Common myeloid progenitor, CD34-positive (primary cell): ENCODE measurements at regions not wholly inside any gene's neighbourhood (a gene's known extent, or its start where the extent isn't known, plus 50 kb on each side); places are given as distances from the start of the nearest gene placed in this dataset.
A peak's percentile ranks its signal among the peaks of the same experiment; 100 is the strongest.

Experiments
- CTCF ChIA-PET: fragments of 350-600 bp; sonication (Branson Sonifier 250); formaldehyde crosslinking; loops from one replicate; lab custom pipeline; 2021; ENCODE audit warnings: antibody characterized with exemption; lab: Charles Lee
- POLR2A ChIA-PET: fragments of 350-600 bp; sonication (Branson Sonifier 250); formaldehyde crosslinking; loops from one replicate; lab custom pipeline; 2021; ENCODE audit warnings: antibody characterized with exemption; lab: Charles Lee
- DNase-seq, 3 donors: peaks; one replicate each; pipeline versions ENCODE4 v3.0.0 to v3.0.0-alpha.2; 2013
- H3K27ac ChIP-seq, 2 experiments: 1 replicate in 1 of 2; 2 replicates in 1 of 2; pipeline ENCODE4 v1.7.0; 2013; ENCODE audit warnings: inconsistent platforms in 2 of 2, low read length in 2 of 2, mild to moderate bottlenecking in 2 of 2, low read depth in 1 of 2, moderate library complexity in 1 of 2; ENCODE audit not compliant: severe bottlenecking in 2 of 2, insufficient read depth in 1 of 2, poor library complexity in 1 of 2
- H3K27me3 ChIP-seq, 5 experiments: replicated peaks in 2 of 5; 1 replicate in 3 of 5; 2 replicates in 2 of 5; pipeline versions ENCODE4 v1.6.1 to v1.7.0; 2013; ENCODE audit warnings: low read length in 4 of 5, mild to moderate bottlenecking in 2 of 5, moderate library complexity in 2 of 5, inconsistent platforms in 1 of 5; ENCODE audit not compliant: insufficient read depth in 5 of 5, control insufficient read depth in 4 of 5
- H3K36me3 ChIP-seq, 4 experiments: 1 replicate in 2 of 4; 2 replicates in 2 of 4; pipeline versions ENCODE4 v1.6.1 to v1.7.0; 2013; ENCODE audit warnings: low read length in 3 of 4, control low read depth in 1 of 4, mild to moderate bottlenecking in 1 of 4; ENCODE audit not compliant: control insufficient read depth in 4 of 4, insufficient read depth in 4 of 4
- H3K4me1 ChIP-seq, 4 experiments: 1 replicate in 3 of 4; 2 replicates in 1 of 4; pipeline versions ENCODE4 v1.6.1 to v1.7.1; 2013; ENCODE audit warnings: low read length in 3 of 4, mild to moderate bottlenecking in 3 of 4, control low read depth in 1 of 4, inconsistent platforms in 1 of 4, moderate library complexity in 1 of 4; ENCODE audit not compliant: control insufficient read depth in 4 of 4, insufficient read depth in 4 of 4; ENCODE audit errors: control extremely low read depth in 1 of 4
- H3K4me3 ChIP-seq, 7 experiments: 1 replicate in 4 of 7; 2 replicates in 3 of 7; pipeline versions ENCODE4 v1.5.1 to v1.7.0; 2013; ENCODE audit warnings: mild to moderate bottlenecking in 7 of 7, low read length in 6 of 7, moderate library complexity in 6 of 7, inconsistent platforms in 2 of 7, low read depth in 2 of 7, control low read depth in 1 of 7; ENCODE audit not compliant: insufficient read depth in 4 of 7, control insufficient read depth in 1 of 7; ENCODE audit errors: extremely low read depth in 1 of 7
- H3K9me3 ChIP-seq, 5 experiments: 1 replicate in 4 of 5; 2 replicates in 1 of 5; pipeline versions ENCODE4 v1.6.1 to v1.7.1; 2013; ENCODE audit warnings: low read length in 4 of 5, mild to moderate bottlenecking in 2 of 5, inconsistent platforms in 1 of 5, low read depth in 1 of 5, moderate library complexity in 1 of 5; ENCODE audit not compliant: control insufficient read depth in 4 of 5, insufficient read depth in 2 of 5; ENCODE audit errors: control extremely low read depth in 1 of 5
- WGBS: methylation state at CpG from one replicate; pipeline ENCODE4 v1.1.5; 2013; ENCODE audit not compliant: insufficient coverage; 5-methylcytosine and 5-hydroxymethylcytosine counted together

GRCh38 chr11:127249576-127249975, 249.0 kb upstream of the KIRREL3 start:
- CTCF ChIA-PET = no interaction called here
- Histone ChIP-seq H3K9me3 (no peaks in the 10 kb centered on the region), H3K27ac (no peak overlapping the region), H3K27me3 (peaks cover 0 to 14% (median 2%) of the 10 kb centered on the region in 5 experiments), H3K4me1 (peaks cover 0 to 12% (median 4%) of the 10 kb centered on the region in 4 experiments), H3K36me3 (no peaks in the 10 kb centered on the region), H3K4me3 (no peak overlapping the region)
- POLR2A ChIA-PET = no interaction called here
- DNase-seq = no peak
- 98% methylated on average over 4 of the region's 4 CpGs for WGBS

DNA sequence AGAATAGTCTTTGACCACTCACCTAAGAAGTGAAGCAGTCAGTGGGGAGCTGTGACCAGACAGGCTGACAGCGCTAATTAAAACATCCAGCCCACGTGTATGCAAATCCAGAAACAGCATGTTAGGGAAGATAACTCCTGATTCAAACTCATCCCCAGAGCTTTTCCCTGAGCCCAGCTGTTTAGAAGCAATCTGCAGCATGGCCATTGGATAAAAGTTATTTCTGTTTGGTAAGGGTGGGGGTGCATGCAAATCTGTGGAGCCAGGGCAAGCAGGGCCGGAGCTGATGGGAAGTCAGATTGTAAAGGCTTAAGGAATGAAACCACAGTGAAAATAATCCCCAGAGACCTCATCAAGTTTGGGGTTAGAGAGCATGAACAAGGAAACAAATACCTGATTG, 247.9 kb upstream of the KIRREL3 start:
- DNase-seq = no peak
- Histone ChIP-seq H3K27ac (no peak overlapping the region), H3K4me3 (no peak overlapping the region), H3K27me3 (peaks cover 0 to 14% (median under 1%) of the 10 kb centered on the region in 5 experiments), H3K9me3 (no peaks in the 10 kb centered on the region), H3K4me1 (peaks cover 0 to 12% (median 4%) of the 10 kb centered on the region in 4 experiments), H3K36me3 (no peaks in the 10 kb centered on the region)
- WGBS = 95% methylated on average over 3 of the region's 3 CpGs
- ChIA-PET POLR2A (no interaction called here), CTCF (no interaction called here)

GRCh38 chr11:127247261-127247851, 246.8 kb upstream of the KIRREL3 start:
- Histone ChIP-seq H3K4me1 (peaks cover 0 to 8% (median 3%) of the 10 kb centered on the region in 4 experiments), H3K27ac (no peak overlapping the region), H3K27me3 (peaks cover 0 to 20% (median 5%) of the 10 kb centered on the region in 5 experiments), H3K36me3 (no peaks in the 10 kb centered on the region), H3K9me3 (no peaks in the 10 kb centered on the region), H3K4me3 (no peak overlapping the region)
- no peak for DNase-seq
- WGBS = 94% methylated on average over 7 of the region's 7 CpGs
- ChIA-PET CTCF (no interaction called here), POLR2A (no interaction called here)

DNA sequence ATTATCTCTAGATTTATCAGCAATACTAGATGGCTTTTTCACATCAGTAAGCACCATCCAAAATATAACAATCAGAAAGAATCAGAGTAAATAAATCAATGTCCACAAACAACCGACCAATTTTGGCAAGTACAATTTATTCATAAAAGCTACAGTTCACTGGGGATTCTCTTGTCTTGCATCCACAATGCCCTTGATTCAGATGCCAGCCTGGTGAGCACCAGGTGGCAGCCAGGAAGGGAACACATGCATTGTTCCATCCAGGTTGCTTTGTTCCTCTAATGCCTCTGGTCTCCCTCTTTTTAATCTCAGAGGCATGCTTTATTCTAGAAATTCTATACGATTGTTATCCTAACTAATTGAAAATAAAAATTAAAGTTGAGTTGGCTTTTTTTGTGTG, 242.1 kb upstream of the KIRREL3 start:
- Histone ChIP-seq H3K4me3 (no peak overlapping the region), H3K27ac (no peak overlapping the region), H3K4me1 (no peaks in the 10 kb centered on the region), H3K9me3 (no peaks in the 10 kb centered on the region), H3K36me3 (no peaks in the 10 kb centered on the region), H3K27me3 (peaks cover 0 to 15% (median 5%) of the 10 kb centered on the region in 5 experiments)
- 55% methylated on average over 1 of the region's 2 CpGs for WGBS
- POLR2A ChIA-PET = no interaction called here
- no peak for DNase-seq
- CTCF ChIA-PET = no interaction called here

- Histone ChIP-seq H3K27ac (no peak overlapping the region), H3K4me3 (no peak overlapping the region), H3K27me3 (peaks cover 0 to 10% (median 3%) of the 10 kb centered on the region in 5 experiments), H3K36me3 (no peaks in the 10 kb centered on the region), H3K9me3 (no peaks in the 10 kb centered on the region), H3K4me1 (peaks cover 0 to 5% (median 1%) of the 10 kb centered on the region in 4 experiments)
- DNase-seq = no peak
- CTCF ChIA-PET = no interaction called here
- POLR2A ChIA-PET = no interaction called here
- no CpG with 5 or more reads among the region's 4 CpGs for WGBS
Measured at GRCh38 chr11:127238321-127238720, 237.8 kb upstream of the KIRREL3 start.

GRCh38 chr11:127236776-127237175, 236.2 kb upstream of the KIRREL3 start:
- H3K4me3 ChIP-seq = no peak overlapping the region
- H3K36me3 ChIP-seq = no peaks in the 10 kb centered on the region
- H3K27me3 ChIP-seq = peaks cover 0 to 3% (median 0%) of the 10 kb centered on the region in 5 experiments
- ChIA-PET POLR2A (no interaction called here), CTCF (no interaction called here)
- DNase-seq = no peak
- H3K9me3 ChIP-seq = no peaks in the 10 kb centered on the region
- no peak overlapping the region for H3K27ac ChIP-seq
- peaks cover 0 to 5% (median 1%) of the 10 kb centered on the region in 4 experiments for H3K4me1 ChIP-seq
- WGBS = no CpG with 5 or more reads among the region's 1 CpG

DNA sequence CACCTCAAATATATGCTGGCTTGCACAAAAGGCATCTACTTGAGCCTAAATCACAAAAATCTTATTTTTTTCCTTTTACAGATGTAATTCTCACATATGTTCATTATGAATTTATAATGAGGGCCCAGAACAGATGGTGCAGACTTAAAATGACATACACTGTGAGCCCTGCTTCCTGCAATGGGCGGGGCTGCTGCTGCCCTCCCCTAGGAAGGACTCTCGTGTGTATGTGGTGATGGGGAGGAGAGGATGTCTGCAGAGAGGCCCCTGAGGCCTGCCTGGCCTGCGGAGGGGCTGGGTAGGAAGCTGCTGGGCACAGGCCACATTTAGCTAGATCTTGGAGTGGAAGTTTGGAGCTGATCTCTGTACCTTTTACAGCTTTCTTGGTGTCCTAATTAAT, 233.4 kb upstream of the KIRREL3 start:
- ChIA-PET CTCF (no interaction called here), POLR2A (no interaction called here)
- Histone ChIP-seq H3K27me3 (no peaks in the 10 kb centered on the region), H3K9me3 (no peaks in the 10 kb centered on the region), H3K4me3 (no peak overlapping the region), H3K27ac (no peak overlapping the region), H3K4me1 (peaks cover 0 to 5% (median 1%) of the 10 kb centered on the region in 4 experiments), H3K36me3 (no peaks in the 10 kb centered on the region)
- DNase-seq = peak in 1 of 3 donors; percentile 15
- WGBS = 31% methylated on average over 3 of the region's 3 CpGs
